Osteocyte (in vitro differentiated cells): ENCODE measurements at regions not wholly inside any gene's neighbourhood (a gene's known extent, or its start where the extent isn't known, plus 50 kb on each side); places are given as distances from the start of the nearest gene placed in this dataset.

Source experiments
- DNase-seq: peaks from one replicate; pipeline ENCODE4 v3.0.0; 2021; ENCODE audit warnings: mixed read lengths; ENCODE audit not compliant: unreplicated experiment; ENCODE audit errors: extremely low spot score
- H3K27ac Mint-ChIP-seq: one replicate; pipeline ENCODE4 v1.8.0; 2021; ENCODE audit warnings: mild to moderate bottlenecking, mixed read lengths; ENCODE audit not compliant: unreplicated experiment
- H3K27me3 Mint-ChIP-seq: one replicate; pipeline ENCODE4 v1.8.0; 2021; ENCODE audit warnings: mixed read lengths; ENCODE audit not compliant: unreplicated experiment
- H3K36me3 Mint-ChIP-seq: one replicate; pipeline ENCODE4 v1.8.0; 2021; ENCODE audit warnings: mixed read lengths; ENCODE audit not compliant: unreplicated experiment
- H3K4me1 Mint-ChIP-seq: one replicate; pipeline ENCODE4 v1.8.0; 2021; ENCODE audit warnings: mixed read lengths; ENCODE audit not compliant: unreplicated experiment
- H3K4me3 Mint-ChIP-seq: one replicate; pipeline ENCODE4 v1.8.0; 2021; ENCODE audit warnings: mild to moderate bottlenecking, moderate library complexity, mixed read lengths; ENCODE audit not compliant: unreplicated experiment
- H3K9me3 Mint-ChIP-seq: one replicate; pipeline ENCODE4 v1.8.0; 2021; ENCODE audit warnings: mixed read lengths; ENCODE audit not compliant: unreplicated experiment
- CTCF ChIP-seq: fragments of 200-600 bp; sonication (generic); IDR thresholded peaks from 2 replicates; pipeline ENCODE4 v1.5.0; 2021; ENCODE audit warnings: antibody characterized with exemption, mild to moderate bottlenecking, moderate library complexity

GRCh38 chr5:27316271-27316650, 277.9 kb upstream of the CDH9 start:
- H3K4me1 Mint-ChIP-seq: peaks cover 22% of the 10 kb centered on the region
- no peak for TF ChIP-seq CTCF

DNA sequence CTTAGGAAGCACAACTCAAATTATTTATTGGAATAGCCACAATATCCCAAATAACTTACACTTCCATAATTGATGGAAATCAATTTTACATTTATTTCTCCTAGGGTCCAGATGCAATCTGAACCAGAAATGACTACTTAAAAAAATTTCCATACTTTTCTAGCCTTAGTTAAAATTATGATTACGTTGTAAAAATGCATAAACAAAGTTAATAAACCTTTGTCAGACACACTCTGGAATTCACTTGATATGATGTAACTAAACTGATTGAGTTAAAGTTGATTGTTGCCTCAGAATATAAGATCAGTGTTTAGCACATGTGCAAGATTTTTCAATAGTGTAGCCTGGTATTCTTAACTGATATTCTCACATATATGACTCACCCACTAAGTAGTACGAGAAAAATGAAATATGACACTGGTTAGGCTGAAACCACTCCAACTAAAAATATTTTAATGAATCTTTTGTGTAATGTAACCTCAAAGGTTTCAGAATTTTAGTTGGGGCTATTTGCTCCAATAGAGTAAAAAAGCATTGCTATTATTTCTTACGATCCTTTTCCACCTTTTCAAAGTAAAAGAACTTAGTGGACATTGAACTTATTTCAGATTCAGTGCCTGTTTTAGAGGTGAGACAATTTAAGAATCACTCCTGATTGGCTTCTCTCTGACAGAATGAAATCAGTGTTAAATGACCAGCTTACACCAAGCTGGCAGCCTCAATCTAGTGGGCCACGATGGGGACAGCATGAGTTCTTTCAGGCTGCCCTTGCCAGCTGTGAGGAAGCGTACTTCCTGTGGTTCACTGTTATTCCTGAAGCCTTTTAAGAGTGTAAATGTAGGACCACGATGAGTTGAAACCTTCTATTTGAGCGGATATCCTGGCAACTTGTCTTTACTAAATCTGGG, 277.2 kb upstream of the CDH9 start:
- DNase-seq: no peak
- Mint-ChIP-seq H3K27me3 (no peaks in the 10 kb centered on the region), H3K4me3 (peak overlapping the region; percentile 37)

More at GRCh38 chr5:27316271-27316650, 277.9 kb upstream of the CDH9 start:
- Mint-ChIP-seq H3K27ac (peak overlapping the region; percentile 89), H3K4me3 (peak overlapping the region; percentile 37), H3K27me3 (no peaks in the 10 kb centered on the region), H3K36me3 (no peaks in the 10 kb centered on the region), H3K9me3 (no peaks in the 10 kb centered on the region)
- no peak for DNase-seq

DNA sequence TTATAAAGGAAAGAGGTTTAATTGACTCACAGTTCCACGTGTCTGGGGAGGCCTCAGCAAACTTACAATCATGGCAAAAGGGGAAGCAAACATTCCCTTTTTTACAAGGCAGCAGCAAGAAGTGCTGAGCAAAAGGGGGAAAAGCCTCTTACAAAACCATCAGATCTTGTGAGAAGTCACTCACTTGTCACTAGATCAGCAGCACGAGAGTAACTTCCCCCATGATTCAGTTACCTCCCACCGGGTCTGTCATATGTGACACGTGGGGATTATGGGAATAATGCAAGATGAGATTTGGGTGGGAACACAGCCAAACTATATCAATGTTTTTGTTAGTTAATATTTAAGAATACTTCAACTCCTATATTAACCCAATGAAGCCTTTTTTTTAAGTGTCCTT, 275.2 kb upstream of the CDH9 start:
- Mint-ChIP-seq H3K4me1 (peaks cover 22% of the 10 kb centered on the region), H3K27me3 (no peaks in the 10 kb centered on the region), H3K27ac (no peak overlapping the region), H3K9me3 (no peaks in the 10 kb centered on the region), H3K4me3 (no peak overlapping the region), H3K36me3 (no peaks in the 10 kb centered on the region)
- TF ChIP-seq CTCF: no peak
- DNase-seq: no peak

More for the DNA sequence above, 277.2 kb upstream of the CDH9 start:
- Mint-ChIP-seq H3K9me3 (no peaks in the 10 kb centered on the region), H3K4me1 (peaks cover 22% of the 10 kb centered on the region), H3K36me3 (no peaks in the 10 kb centered on the region), H3K27ac (peak overlapping the region; percentile 89)
- no peak for TF ChIP-seq CTCF

DNA sequence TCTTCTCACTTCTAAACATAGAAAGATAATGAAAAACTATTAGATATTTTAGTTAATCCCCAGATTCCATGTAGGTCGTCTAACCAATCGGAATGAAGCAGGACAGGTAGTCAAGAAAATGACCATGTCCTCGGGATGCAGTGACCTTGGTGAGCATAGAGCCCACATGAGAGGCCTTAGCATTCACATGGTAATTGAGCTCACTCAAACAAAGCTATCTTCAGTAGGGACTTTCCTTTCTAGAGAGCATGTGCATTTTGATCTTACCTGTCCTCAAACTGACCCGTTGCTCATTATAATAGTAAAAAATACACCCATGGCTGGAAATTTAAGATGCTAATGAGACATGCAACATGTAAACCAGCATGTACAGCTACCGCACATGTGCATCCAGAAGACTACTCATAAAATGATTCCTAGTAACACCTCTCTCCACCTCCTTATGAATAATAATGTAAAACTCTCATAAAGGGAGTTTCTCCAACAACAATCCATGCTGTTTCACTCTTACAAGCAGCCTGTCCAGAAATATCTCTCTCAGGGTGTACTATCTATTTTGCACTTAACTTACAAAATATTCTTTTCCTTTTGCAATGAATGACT, 274.0 kb upstream of the CDH9 start:
- Mint-ChIP-seq H3K4me1 (peaks cover 22% of the 10 kb centered on the region), H3K9me3 (no peaks in the 10 kb centered on the region), H3K36me3 (no peaks in the 10 kb centered on the region), H3K27ac (no peak overlapping the region), H3K27me3 (no peaks in the 10 kb centered on the region), H3K4me3 (no peak overlapping the region)
- TF ChIP-seq CTCF: no peak
- no peak for DNase-seq

DNA sequence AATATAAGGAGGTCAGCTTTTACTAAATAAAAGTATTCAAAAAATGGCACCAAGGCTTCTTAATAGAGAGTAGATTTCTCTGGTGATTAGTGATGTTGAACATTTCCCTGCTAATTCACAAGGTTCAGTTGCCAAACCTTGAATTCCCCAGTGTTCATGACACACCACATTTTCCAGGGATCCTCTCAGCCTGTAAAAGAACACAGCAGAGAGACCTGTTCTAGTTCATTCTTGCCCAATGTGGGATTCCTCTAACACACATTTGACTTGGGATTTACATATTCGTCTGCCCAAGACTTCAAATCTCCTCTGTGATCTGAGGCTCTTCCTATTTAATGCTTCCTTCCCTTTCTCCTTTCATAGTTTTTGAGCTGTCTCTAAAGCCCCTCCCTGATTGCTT, 273.2 kb upstream of the CDH9 start:
- H3K4me1 Mint-ChIP-seq: peaks cover 20% of the 10 kb centered on the region
- no peak overlapping the region for H3K4me3 Mint-ChIP-seq
- TF ChIP-seq CTCF: no peak
- no peak for DNase-seq
- no peak overlapping the region for H3K27ac Mint-ChIP-seq
- H3K27me3 Mint-ChIP-seq: no peaks in the 10 kb centered on the region
- no peaks in the 10 kb centered on the region for H3K9me3 Mint-ChIP-seq
- no peaks in the 10 kb centered on the region for H3K36me3 Mint-ChIP-seq
